PC-9 (cell line): ENCODE measurements at regions not wholly inside any gene's neighbourhood (a gene's known extent, or its start where the extent isn't known, plus 50 kb on each side); places are given as distances from the start of the nearest gene placed in this dataset.

Experiments used
- BruUV-seq: library from RNA; stranded (reverse); fragments of 400-500 nt; replicated peaks from 2 replicates; lab custom pipeline; 2021; lab: Mats Ljungman, UMichigan
- CTCF ChIA-PET: fragments of 300-600 bp; sonication (Branson Sonifier 250); formaldehyde crosslinking; loops from one replicate; lab custom pipeline; 2022; ENCODE audit warnings: antibody characterized with exemption; lab: Charles Lee
- POLR2A ChIA-PET: fragments of 300-600 bp; sonication (Branson Sonifier 250); formaldehyde crosslinking; loops from one replicate; lab custom pipeline; 2022; ENCODE audit warnings: antibody characterized with exemption; ENCODE audit not compliant: unreplicated experiment; lab: Charles Lee
- DNase-seq, 2 experiments: peaks; one replicate each; pipeline versions ENCODE4 v3.0.0 to v3.0.0-alpha.2; 2015 to 2022; ENCODE audit warnings: mixed read lengths in 1 of 2
- H2AFZ ChIP-seq: fragments of 200-600 bp; sonication (generic); 2 replicates; pipeline ENCODE4 v1.8.1; 2017; ENCODE audit warnings: antibody characterized with exemption
- H3F3A ChIP-seq: fragments of 200-600 bp; sonication (generic); 2 replicates; pipeline ENCODE4 v1.8.1; 2017; ENCODE audit warnings: antibody characterized with exemption, mild to moderate bottlenecking, low read depth; ENCODE audit not compliant: insufficient read depth
- H3K27ac ChIP-seq: fragments of 200-600 bp; sonication (generic); 2 replicates; pipeline ENCODE4 v1.6.1; 2016; ENCODE audit warnings: mixed run types
- H3K27me3 ChIP-seq: fragments of 200-600 bp; sonication (generic); 2 replicates; pipeline ENCODE4 v1.6.1; 2016; ENCODE audit warnings: low read depth, mixed run types; ENCODE audit not compliant: insufficient read depth
- H3K36me3 ChIP-seq: fragments of 200-600 bp; sonication (generic); 2 replicates; pipeline ENCODE4 v1.6.1; 2016; ENCODE audit warnings: low read depth, mixed run types
- H3K4me1 ChIP-seq: fragments of 200-600 bp; sonication (generic); replicated peaks from 2 replicates; pipeline ENCODE4 v1.6.1; 2016; ENCODE audit warnings: mixed run types; ENCODE audit not compliant: insufficient read depth
- H3K4me2 ChIP-seq: fragments of 200-600 bp; sonication (generic); 2 replicates; pipeline ENCODE4 v1.6.1; 2017; ENCODE audit warnings: mixed run types
- H3K4me3 ChIP-seq: fragments of 200-600 bp; sonication (generic); 2 replicates; pipeline ENCODE4 v1.6.1; 2016; ENCODE audit warnings: mixed run types
- H3K79me2 ChIP-seq: fragments of 200-600 bp; sonication (generic); 2 replicates; pipeline ENCODE4 v1.6.1; 2017; ENCODE audit warnings: low read depth, mixed run types
- H3K9me2 ChIP-seq: fragments of 200-600 bp; sonication (generic); 2 replicates; pipeline ENCODE4 v1.8.1; 2017; ENCODE audit warnings: mild to moderate bottlenecking; ENCODE audit not compliant: insufficient read depth
- H3K9me3 ChIP-seq: fragments of 200-600 bp; sonication (generic); 2 replicates; pipeline ENCODE4 v1.8.1; 2016; ENCODE audit warnings: low read depth; ENCODE audit not compliant: insufficient read depth
- H4K20me1 ChIP-seq: fragments of 200-600 bp; sonication (generic); 2 replicates; pipeline ENCODE4 v1.8.1; 2017; ENCODE audit not compliant: insufficient read depth
- CTCF ChIP-seq: fragments of 200-600 bp; sonication (generic); conservative IDR thresholded peaks from 2 replicates; pipeline ENCODE4 v1.6.1; 2017; ENCODE audit warnings: mixed run types, antibody characterized with exemption, mild to moderate bottlenecking, moderate library complexity
- EZH2 ChIP-seq: fragments of 200-600 bp; sonication (generic); IDR thresholded peaks from 2 replicates; pipeline ENCODE4 v1.8.0; 2017; ENCODE audit warnings: antibody characterized with exemption, low read depth
- intact Hi-C: fragments of 100-400 bp; cut with micrococcal nuclease; formaldehyde crosslinking; loops from one replicate; pipeline ENCODE4 v1.10.0; 2022; ENCODE audit not compliant: unreplicated experiment

GRCh38 chr17:73901661-73902415 lies 257.6 kb upstream of the SDK2 start:
- ChIA-PET CTCF (interaction anchor here (0.5 kb wide), 1 partner anchor 411 kb away, joined by 4 read pairs; no protein-coding TSS in a partner anchor), POLR2A (no interaction called here)
- DNase-seq, result no peak
- TF ChIP-seq EZH2 (no peak), CTCF (no peak)
- Histone ChIP-seq H2AFZ (no peak overlapping the region), H3K27ac (no peak overlapping the region), H3K9me2 (no peaks in the 10 kb centered on the region), H4K20me1 (no peaks in the 10 kb centered on the region), H3K4me3 (no peak overlapping the region), H3F3A (no peaks in the 10 kb centered on the region), H3K27me3 (peaks cover 83% of the 10 kb centered on the region), H3K36me3 (no peaks in the 10 kb centered on the region), H3K4me1 (no peaks in the 10 kb centered on the region), H3K4me2 (no peak overlapping the region), H3K79me2 (no peaks in the 10 kb centered on the region), H3K9me3 (no peaks in the 10 kb centered on the region)
- BruUV-seq, result no TSS peak
- intact Hi-C loops, result no loop called here

- no peak for TF ChIP-seq CTCF
- TF ChIP-seq EZH2, result no peak
- no TSS peak for BruUV-seq
- no peak for DNase-seq
- Histone ChIP-seq H3K9me3 (no peaks in the 10 kb centered on the region), H2AFZ (no peak overlapping the region), H3K4me3 (no peak overlapping the region), H3K4me1 (no peaks in the 10 kb centered on the region), H3K27me3 (peaks cover 78% of the 10 kb centered on the region), H3F3A (no peaks in the 10 kb centered on the region), H3K36me3 (no peaks in the 10 kb centered on the region), H3K27ac (no peak overlapping the region), H4K20me1 (no peaks in the 10 kb centered on the region), H3K4me2 (no peak overlapping the region), H3K79me2 (no peaks in the 10 kb centered on the region), H3K9me2 (no peaks in the 10 kb centered on the region)
- intact Hi-C loops, result no loop called here
- POLR2A ChIA-PET, result no interaction called here
- CTCF ChIA-PET, result interaction anchor here (0.5 kb wide), 1 partner anchor 412 kb away, joined by 4 read pairs; no protein-coding TSS in a partner anchor
Observed at GRCh38 chr17:73902416-73903181, 258.4 kb upstream of the SDK2 start.

GRCh38 chr17:73906896-73907870 lies 262.9 kb upstream of the SDK2 start:
- Histone ChIP-seq H3K36me3 (no peaks in the 10 kb centered on the region), H4K20me1 (no peaks in the 10 kb centered on the region), H3K27ac (no peak overlapping the region), H3K79me2 (no peaks in the 10 kb centered on the region), H3K4me2 (no peak overlapping the region), H3K9me2 (no peaks in the 10 kb centered on the region; the same call in 1 of the 2 replicates), H3K27me3 (peaks cover 63% of the 10 kb centered on the region), H3K4me3 (no peak overlapping the region), H2AFZ (no peak overlapping the region), H3F3A (no peaks in the 10 kb centered on the region), H3K9me3 (no peaks in the 10 kb centered on the region), H3K4me1 (no peaks in the 10 kb centered on the region)
- TF ChIP-seq CTCF (no peak), EZH2 (no peak)
- no peak for DNase-seq
- ChIA-PET POLR2A (no interaction called here), CTCF (no interaction called here)
- intact Hi-C loops, result no loop called here
- no TSS peak for BruUV-seq
